Keratinocyte (primary cell): ENCODE measurements at regions not wholly inside any gene's neighbourhood (a gene's known extent, or its start where the extent isn't known, plus 50 kb on each side); places are given as distances from the start of the nearest gene placed in this dataset.

Source experiments
- DNase-seq: peaks from one replicate; pipeline ENCODE4 v3.0.0-alpha.2; 2011; ENCODE audit warnings: low read depth, missing footprints, low spot score
- FAIRE-seq: peaks from 2 replicates; lab custom pipeline; 2011; peaks lifted over from hg19 to GRCh38; lab: Jason Lieb, UNC
- H2AFZ ChIP-seq: 2 replicates; pipeline ENCODE4 v1.6.0; 2012; ENCODE audit warnings: low read length, control low read depth, inconsistent platforms; ENCODE audit not compliant: control insufficient read depth
- H3K27ac ChIP-seq: 2 replicates; pipeline ENCODE4 v1.5.1; 2011; ENCODE audit warnings: low read length; ENCODE audit not compliant: control insufficient read depth, insufficient read depth
- H3K27me3 ChIP-seq: 3 replicates; pipeline ENCODE4 v1.6.0; 2011; ENCODE audit warnings: low read length; ENCODE audit not compliant: control insufficient read depth, insufficient read depth; ENCODE audit errors: extremely low read depth
- H3K36me3 ChIP-seq, 2 experiments: 2 replicates in 1 of 2; 3 replicates in 1 of 2; pipeline ENCODE4 v1.5.1; 2011; ENCODE audit warnings: low read length in 2 of 2, mild to moderate bottlenecking in 1 of 2; ENCODE audit not compliant: control insufficient read depth in 2 of 2, insufficient read depth in 2 of 2; ENCODE audit errors: extremely low read depth in 1 of 2
- H3K4me1 ChIP-seq: 3 replicates; pipeline ENCODE4 v1.5.1; 2011; ENCODE audit warnings: low read length; ENCODE audit not compliant: control insufficient read depth, insufficient read depth; ENCODE audit errors: extremely low read depth
- H3K4me2 ChIP-seq: 3 replicates; pipeline ENCODE4 v1.6.0; 2011; ENCODE audit warnings: low read depth, low read length; ENCODE audit not compliant: control insufficient read depth, insufficient read depth; ENCODE audit errors: extremely low read depth
- H3K4me3 ChIP-seq, 3 experiments: fragments of 200-600 bp in 1 of 3; sonication (generic) in 1 of 3; 2 replicates in 2 of 3; 3 replicates in 1 of 3; pipeline ENCODE4 v1.5.1; 2011 to 2016; ENCODE audit warnings: low read length in 3 of 3, mild to moderate bottlenecking in 3 of 3, control low read depth in 2 of 3, inconsistent platforms in 1 of 3, low read depth in 1 of 3, mixed read lengths in 1 of 3, mixed run types in 1 of 3, moderate library complexity in 1 of 3; ENCODE audit not compliant: control insufficient read depth in 2 of 3, insufficient read depth in 2 of 3; ENCODE audit errors: extremely low read depth in 1 of 3
- H3K79me2 ChIP-seq: 2 replicates; pipeline ENCODE4 v1.6.0; 2012; ENCODE audit warnings: low read length; ENCODE audit not compliant: control insufficient read depth, insufficient read depth
- H3K9ac ChIP-seq: 3 replicates; pipeline ENCODE4 v1.6.0; 2011; ENCODE audit warnings: low read length; ENCODE audit not compliant: control insufficient read depth, insufficient read depth; ENCODE audit errors: extremely low read depth
- H3K9me1 ChIP-seq: 3 replicates; pipeline ENCODE4 v1.6.0; 2011; ENCODE audit warnings: low read length; ENCODE audit not compliant: control insufficient read depth, insufficient read depth; ENCODE audit errors: extremely low read depth
- H3K9me3 ChIP-seq: 2 replicates; pipeline ENCODE4 v1.5.1; 2012; ENCODE audit warnings: low read depth, low read length; ENCODE audit not compliant: control insufficient read depth
- H4K20me1 ChIP-seq: 3 replicates; pipeline ENCODE4 v1.6.0; 2011; ENCODE audit warnings: low read length; ENCODE audit not compliant: control insufficient read depth, insufficient read depth; ENCODE audit errors: extremely low read depth
- EZH2 ChIP-seq: IDR thresholded peaks from one replicate; pipeline ENCODE4 v1.6.1; 2012; ENCODE audit warnings: inconsistent platforms, mild to moderate bottlenecking, low read length, moderate library complexity
- dilution Hi-C: fragments of 300-500 bp; cut with MboI; formaldehyde crosslinking; loops from one replicate; pipeline ENCODE4 v1.7.0; 2020; ENCODE audit warnings: low sequenced_read_pairs; ENCODE audit not compliant: extremely low pct_ligation_motif_present
- TF ChIP-seq, protein P1 (sequence below), 3 experiments: IDR thresholded peaks in 1 of 3; conservative IDR thresholded peaks in 1 of 3; optimal IDR thresholded peaks in 1 of 3; 2 replicates in 2 of 3; 3 replicates in 1 of 3; pipeline versions ENCODE3 to v1.5.1; 2011; ENCODE audit warnings: low read length in 3 of 3, mild to moderate bottlenecking in 3 of 3, moderate library complexity in 2 of 3, control low read depth in 1 of 3, inconsistent platforms in 1 of 3; ENCODE audit not compliant: insufficient read depth in 2 of 3; ENCODE audit errors: extremely low read depth in 1 of 3

DNA sequence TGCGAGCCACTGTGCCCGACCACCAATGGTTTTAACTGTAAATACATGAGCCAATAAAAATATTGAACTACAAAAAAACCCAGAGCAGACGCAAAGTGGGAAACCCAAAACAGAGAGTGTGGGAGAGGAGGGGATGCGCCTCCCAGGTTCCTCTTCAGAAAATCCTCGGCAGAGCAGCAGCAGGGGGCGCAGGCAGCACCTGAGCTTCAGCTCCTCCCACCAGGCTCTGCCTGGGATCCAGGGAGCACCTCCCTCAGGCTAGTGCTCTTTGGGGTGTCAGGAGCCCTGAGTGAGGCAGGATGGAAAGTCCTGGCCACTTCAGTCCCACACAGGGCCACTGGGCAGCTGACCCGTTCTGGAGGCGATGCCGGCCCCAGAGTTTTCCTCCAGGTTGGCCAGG is 536.9 kb upstream of the CDH4 start:
- no peaks in the 10 kb centered on the region for H3K27me3 ChIP-seq
- dilution Hi-C loops, result no loop called here
- no peak for TF ChIP-seq EZH2
- TF ChIP-seq, protein P1, sequence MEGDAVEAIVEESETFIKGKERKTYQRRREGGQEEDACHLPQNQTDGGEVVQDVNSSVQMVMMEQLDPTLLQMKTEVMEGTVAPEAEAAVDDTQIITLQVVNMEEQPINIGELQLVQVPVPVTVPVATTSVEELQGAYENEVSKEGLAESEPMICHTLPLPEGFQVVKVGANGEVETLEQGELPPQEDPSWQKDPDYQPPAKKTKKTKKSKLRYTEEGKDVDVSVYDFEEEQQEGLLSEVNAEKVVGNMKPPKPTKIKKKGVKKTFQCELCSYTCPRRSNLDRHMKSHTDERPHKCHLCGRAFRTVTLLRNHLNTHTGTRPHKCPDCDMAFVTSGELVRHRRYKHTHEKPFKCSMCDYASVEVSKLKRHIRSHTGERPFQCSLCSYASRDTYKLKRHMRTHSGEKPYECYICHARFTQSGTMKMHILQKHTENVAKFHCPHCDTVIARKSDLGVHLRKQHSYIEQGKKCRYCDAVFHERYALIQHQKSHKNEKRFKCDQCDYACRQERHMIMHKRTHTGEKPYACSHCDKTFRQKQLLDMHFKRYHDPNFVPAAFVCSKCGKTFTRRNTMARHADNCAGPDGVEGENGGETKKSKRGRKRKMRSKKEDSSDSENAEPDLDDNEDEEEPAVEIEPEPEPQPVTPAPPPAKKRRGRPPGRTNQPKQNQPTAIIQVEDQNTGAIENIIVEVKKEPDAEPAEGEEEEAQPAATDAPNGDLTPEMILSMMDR (optimal IDR thresholded peaks at IDR 0.05 in 1 of 3, IDR thresholded peaks at IDR 0.05 in 1 of 3, conservative IDR thresholded peaks at IDR 0.05 in 1 of 3; ENCODE audit: extremely low read depth in 1 of 3, insufficient read depth in 2 of 3, low read length in 3 of 3), result peak in 2 of 3 experiments; percentile 37
- H3K4me3 ChIP-seq, result no peak overlapping the region
- H3K9me1 ChIP-seq, result no peaks in the 10 kb centered on the region
- FAIRE-seq (no peak), DNase-seq (no peak)
- no peaks in the 10 kb centered on the region for H4K20me1 ChIP-seq
- H2AFZ ChIP-seq, result no peak overlapping the region
- H3K4me1 ChIP-seq, result no peaks in the 10 kb centered on the region
- H3K27ac ChIP-seq, result no peak overlapping the region
- H3K36me3 ChIP-seq, result no peaks in the 10 kb centered on the region
- H3K4me2 ChIP-seq, result no peak overlapping the region
- H3K9ac ChIP-seq, result no peak overlapping the region
- no peaks in the 10 kb centered on the region for H3K79me2 ChIP-seq
- no peaks in the 10 kb centered on the region for H3K9me3 ChIP-seq

DNA sequence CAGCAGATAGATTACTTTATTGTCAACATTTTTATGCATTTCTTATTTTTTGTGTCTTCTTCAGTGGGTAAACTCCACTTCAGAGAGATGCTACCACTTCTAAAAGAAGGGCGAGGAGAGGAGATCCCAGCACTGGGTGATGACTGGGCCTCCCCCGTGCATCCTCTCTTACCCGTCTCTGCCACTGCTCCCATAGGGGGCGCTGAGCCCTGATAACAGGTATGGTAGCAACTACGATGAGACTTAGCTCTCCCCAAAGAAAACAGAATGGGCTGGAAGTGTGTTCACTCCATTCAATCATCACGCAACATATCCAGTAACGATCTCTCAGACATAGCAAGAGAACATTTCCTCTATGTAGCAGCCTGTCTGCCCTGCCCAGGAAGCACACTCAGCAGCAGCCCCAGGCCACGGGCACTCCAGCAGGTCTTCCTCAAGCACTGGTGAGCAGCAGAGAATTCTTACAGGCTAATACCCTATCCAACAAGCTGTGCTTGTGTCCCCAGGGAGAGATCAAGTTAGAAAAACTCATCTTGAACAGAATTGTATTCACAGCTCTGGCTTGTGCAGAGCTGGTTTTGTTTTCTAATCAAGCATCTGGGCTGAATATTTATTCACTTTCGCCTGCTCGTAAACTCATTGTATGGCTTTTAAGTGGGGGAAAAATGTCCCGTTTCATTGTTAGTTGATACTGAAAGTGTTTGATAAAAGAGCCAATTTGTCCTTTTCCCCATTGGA is 533.1 kb upstream of the CDH4 start:
- TF ChIP-seq, protein P1 (optimal IDR thresholded peaks at IDR 0.05 in 1 of 3, IDR thresholded peaks at IDR 0.05 in 1 of 3, conservative IDR thresholded peaks at IDR 0.05 in 1 of 3; ENCODE audit: extremely low read depth in 1 of 3, insufficient read depth in 2 of 3, low read length in 3 of 3), result peak in 1 of 3 experiments; percentile 27
- no peak for TF ChIP-seq EZH2
- FAIRE-seq, result no peak
- no peaks in the 10 kb centered on the region for H3K36me3 ChIP-seq

More for the DNA sequence above, 533.1 kb upstream of the CDH4 start:
- Histone ChIP-seq H3K9ac (no peak overlapping the region), H3K4me3 (no peak overlapping the region), H4K20me1 (no peaks in the 10 kb centered on the region), H3K9me1 (no peaks in the 10 kb centered on the region), H3K79me2 (no peaks in the 10 kb centered on the region), H3K27me3 (no peaks in the 10 kb centered on the region), H3K27ac (no peak overlapping the region), H3K4me2 (no peak overlapping the region), H3K4me1 (no peaks in the 10 kb centered on the region), H2AFZ (no peak overlapping the region), H3K9me3 (no peaks in the 10 kb centered on the region)
- no peak for DNase-seq
- dilution Hi-C loops, result no loop called here
